ENCODE measurements at regions not wholly inside any gene's neighbourhood (a gene's known extent, or its start where the extent isn't known, plus 50 kb on each side); places are given as distances from the start of the nearest gene placed in this dataset.

DNA sequence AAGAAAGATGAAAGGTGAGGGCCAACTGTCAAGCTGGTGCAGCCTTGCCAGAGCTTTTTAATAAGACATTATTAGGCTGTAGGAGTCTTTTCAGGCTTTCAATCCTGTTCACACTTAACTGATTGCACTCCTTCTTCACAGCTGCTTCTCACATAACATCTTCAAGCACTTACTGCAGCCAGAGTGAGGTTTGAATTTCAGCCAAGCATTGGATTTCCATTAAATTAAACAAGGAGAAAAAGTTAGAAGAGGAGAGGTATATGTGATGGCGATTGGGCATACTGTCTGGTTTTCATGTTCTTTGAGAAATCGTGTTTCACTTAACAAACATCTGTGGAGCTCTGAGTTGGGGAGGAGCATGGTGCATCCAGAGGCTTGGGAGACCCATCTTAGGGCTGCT lies 392.8 kb upstream of the LRRC3B start:
- no peak for TF ChIP-seq EZH2 (IDR thresholded peaks at IDR 0.05; ENCODE audit: low read length, missing control alignments)
- TF ChIP-seq, protein P1, sequence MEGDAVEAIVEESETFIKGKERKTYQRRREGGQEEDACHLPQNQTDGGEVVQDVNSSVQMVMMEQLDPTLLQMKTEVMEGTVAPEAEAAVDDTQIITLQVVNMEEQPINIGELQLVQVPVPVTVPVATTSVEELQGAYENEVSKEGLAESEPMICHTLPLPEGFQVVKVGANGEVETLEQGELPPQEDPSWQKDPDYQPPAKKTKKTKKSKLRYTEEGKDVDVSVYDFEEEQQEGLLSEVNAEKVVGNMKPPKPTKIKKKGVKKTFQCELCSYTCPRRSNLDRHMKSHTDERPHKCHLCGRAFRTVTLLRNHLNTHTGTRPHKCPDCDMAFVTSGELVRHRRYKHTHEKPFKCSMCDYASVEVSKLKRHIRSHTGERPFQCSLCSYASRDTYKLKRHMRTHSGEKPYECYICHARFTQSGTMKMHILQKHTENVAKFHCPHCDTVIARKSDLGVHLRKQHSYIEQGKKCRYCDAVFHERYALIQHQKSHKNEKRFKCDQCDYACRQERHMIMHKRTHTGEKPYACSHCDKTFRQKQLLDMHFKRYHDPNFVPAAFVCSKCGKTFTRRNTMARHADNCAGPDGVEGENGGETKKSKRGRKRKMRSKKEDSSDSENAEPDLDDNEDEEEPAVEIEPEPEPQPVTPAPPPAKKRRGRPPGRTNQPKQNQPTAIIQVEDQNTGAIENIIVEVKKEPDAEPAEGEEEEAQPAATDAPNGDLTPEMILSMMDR (conservative IDR thresholded peaks at IDR 0.05 in 1 of 2, IDR thresholded peaks at IDR 0.05 in 1 of 2; ENCODE audit: low read depth in 1 of 2, low read length in 2 of 2) = no peak
- no peak overlapping the region for H2AFZ ChIP-seq (ENCODE audit: low read length)
- H3K4me2 ChIP-seq (ENCODE audit: extremely low read depth, insufficient read depth, low read length) = no peak overlapping the region
- no peaks in the 10 kb centered on the region for H3K27me3 ChIP-seq (ENCODE audit: control insufficient read depth, insufficient read depth, low read length)
- H3K79me2 ChIP-seq (ENCODE audit: control insufficient read depth, insufficient read depth, low read length) = no peaks in the 10 kb centered on the region
- H3K9ac ChIP-seq (ENCODE audit: insufficient read depth, low read length) = no peak overlapping the region
- no peaks in the 10 kb centered on the region for H3K4me1 ChIP-seq (ENCODE audit: control insufficient read depth, extremely low read depth, insufficient read depth, low read length)
- H3K9me3 ChIP-seq (ENCODE audit: control insufficient read depth, insufficient read depth, low read depth, low read length) = no peaks in the 10 kb centered on the region
- DNase-seq (ENCODE audit: low read depth in 2 of 2) = no peak
- H4K20me1 ChIP-seq (ENCODE audit: control insufficient read depth, extremely low read depth, insufficient read depth, low read length) = no peaks in the 10 kb centered on the region
- no peaks in the 10 kb centered on the region for H3K36me3 ChIP-seq (ENCODE audit: control insufficient read depth, insufficient read depth, low read length)
- H3K4me3 ChIP-seq (replicated peaks in 1 of 4; ENCODE audit: control extremely low read depth in 1 of 4, insufficient read depth in 1 of 4, low read depth in 3 of 4, low read length in 4 of 4) = no peak overlapping the region
- H3K27ac ChIP-seq (ENCODE audit: insufficient read depth, low read length) = no peak overlapping the region

DNA sequence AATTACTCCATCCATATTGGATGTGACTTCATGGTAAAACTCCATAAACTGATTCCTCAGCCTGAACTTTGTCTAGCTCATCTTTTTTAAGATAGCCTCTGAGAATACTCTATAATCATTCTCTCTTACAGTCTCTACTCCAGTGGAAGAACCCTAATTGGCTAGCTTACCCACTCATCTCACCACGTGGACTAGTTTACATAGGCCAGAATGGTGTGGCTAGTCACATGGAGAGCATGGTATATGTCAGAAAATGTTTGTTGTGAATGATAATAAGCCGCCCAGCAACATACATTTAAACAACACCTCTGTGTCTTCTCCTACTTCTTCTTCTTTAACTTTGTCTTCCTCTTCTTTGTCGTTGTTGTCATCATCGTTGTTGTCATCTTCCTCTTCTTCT lies 389.2 kb upstream of the LRRC3B start:
- Histone ChIP-seq H3K4me1 (ENCODE audit: control insufficient read depth, extremely low read depth, insufficient read depth, low read length) (no peaks in the 10 kb centered on the region), H3K9ac (ENCODE audit: insufficient read depth, low read length) (no peak overlapping the region), H3K4me3 (replicated peaks in 1 of 4; ENCODE audit: control extremely low read depth in 1 of 4, insufficient read depth in 1 of 4, low read depth in 3 of 4, low read length in 4 of 4) (no peak overlapping the region), H4K20me1 (ENCODE audit: control insufficient read depth, extremely low read depth, insufficient read depth, low read length) (no peaks in the 10 kb centered on the region), H3K9me3 (ENCODE audit: control insufficient read depth, insufficient read depth, low read depth, low read length) (no peaks in the 10 kb centered on the region), H3K27me3 (ENCODE audit: control insufficient read depth, insufficient read depth, low read length) (no peaks in the 10 kb centered on the region), H3K4me2 (ENCODE audit: extremely low read depth, insufficient read depth, low read length) (no peak overlapping the region), H3K36me3 (ENCODE audit: control insufficient read depth, insufficient read depth, low read length) (no peaks in the 10 kb centered on the region), H3K27ac (ENCODE audit: insufficient read depth, low read length) (no peak overlapping the region), H2AFZ (ENCODE audit: low read length) (no peak overlapping the region), H3K79me2 (ENCODE audit: control insufficient read depth, insufficient read depth, low read length) (no peaks in the 10 kb centered on the region)
- DNase-seq (ENCODE audit: low read depth in 2 of 2) = no peak
- TF ChIP-seq, protein P1 (conservative IDR thresholded peaks at IDR 0.05 in 1 of 2, IDR thresholded peaks at IDR 0.05 in 1 of 2; ENCODE audit: low read depth in 1 of 2, low read length in 2 of 2) = no peak
- TF ChIP-seq EZH2 (IDR thresholded peaks at IDR 0.05; ENCODE audit: low read length, missing control alignments) = no peak

DNA sequence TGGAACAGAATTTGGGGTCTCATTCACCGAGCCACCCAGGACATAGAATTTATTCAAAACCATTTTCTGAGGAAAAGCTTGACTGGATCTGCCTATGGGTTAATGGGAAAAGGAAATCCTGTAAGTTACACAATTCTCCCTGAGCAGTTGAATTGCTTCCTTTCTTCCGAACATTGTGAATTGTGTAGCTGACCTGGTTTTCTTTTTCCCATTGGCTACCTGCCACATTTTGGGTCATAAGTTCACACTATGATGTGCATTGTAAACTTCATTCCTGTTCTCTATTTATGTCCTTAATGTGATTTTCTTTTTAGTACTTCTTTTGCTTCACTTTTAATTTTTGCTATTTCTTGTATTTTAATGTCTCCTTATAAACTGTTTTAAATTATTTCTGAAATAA lies 386.0 kb upstream of the LRRC3B start:
- no peaks in the 10 kb centered on the region for H3K4me1 ChIP-seq (ENCODE audit: control insufficient read depth, extremely low read depth, insufficient read depth, low read length)
- H3K9ac ChIP-seq (ENCODE audit: insufficient read depth, low read length) = no peak overlapping the region
- H3K4me3 ChIP-seq (replicated peaks in 1 of 4; ENCODE audit: control extremely low read depth in 1 of 4, insufficient read depth in 1 of 4, low read depth in 3 of 4, low read length in 4 of 4) = no peak overlapping the region
- H3K79me2 ChIP-seq (ENCODE audit: control insufficient read depth, insufficient read depth, low read length) = no peaks in the 10 kb centered on the region
- H2AFZ ChIP-seq (ENCODE audit: low read length) = no peak overlapping the region
- DNase-seq (ENCODE audit: low read depth in 2 of 2) = no peak
- H4K20me1 ChIP-seq (ENCODE audit: control insufficient read depth, extremely low read depth, insufficient read depth, low read length) = no peaks in the 10 kb centered on the region
- H3K27ac ChIP-seq (ENCODE audit: insufficient read depth, low read length) = no peak overlapping the region
- no peak overlapping the region for H3K4me2 ChIP-seq (ENCODE audit: extremely low read depth, insufficient read depth, low read length)
- no peaks in the 10 kb centered on the region for H3K27me3 ChIP-seq (ENCODE audit: control insufficient read depth, insufficient read depth, low read length)
- no peaks in the 10 kb centered on the region for H3K36me3 ChIP-seq (ENCODE audit: control insufficient read depth, insufficient read depth, low read length)
- TF ChIP-seq, protein P1 (conservative IDR thresholded peaks at IDR 0.05 in 1 of 2, IDR thresholded peaks at IDR 0.05 in 1 of 2; ENCODE audit: low read depth in 1 of 2, low read length in 2 of 2) = no peak
- no peak for TF ChIP-seq EZH2 (IDR thresholded peaks at IDR 0.05; ENCODE audit: low read length, missing control alignments)
- no peaks in the 10 kb centered on the region for H3K9me3 ChIP-seq (ENCODE audit: control insufficient read depth, insufficient read depth, low read depth, low read length)
